ENCODE measurements at regions not wholly inside any gene's neighbourhood (a gene's known extent, or its start where the extent isn't known, plus 50 kb on each side); places are given as distances from the start of the nearest gene placed in this dataset.

GRCh38 chr1:73930293-73930692 is 267.7 kb downstream of the LRRIQ3 start:
- TF ChIP-seq GATA3 (IDR thresholded peaks at IDR 0.05; ENCODE audit: low read depth, low read length) = no peak
- no peak for TF ChIP-seq GATA2 (IDR thresholded peaks at IDR 0.05; ENCODE audit: low read depth, low read length)

Data from SH-SY5Y (cell line).